ENCODE measurements at regions not wholly inside any gene's neighbourhood (a gene's known extent, or its start where the extent isn't known, plus 50 kb on each side); places are given as distances from the start of the nearest gene placed in this dataset.

GRCh38 chr6:139982652-139983295, 608.3 kb upstream of the CITED2 start:
- TF ChIP-seq EZH2 (IDR thresholded peaks at IDR 0.05; ENCODE audit: insufficient read depth, poor library complexity, severe bottlenecking), result no peak
- TF ChIP-seq EZH2phosphoT487 (IDR thresholded peaks at IDR 0.05; ENCODE audit: insufficient read depth, low read depth), result no peak

Measured in GM23248 (cell line).